Endothelial cell of hepatic sinusoid (primary cell): ENCODE measurements at regions not wholly inside any gene's neighbourhood (a gene's known extent, or its start where the extent isn't known, plus 50 kb on each side); places are given as distances from the start of the nearest gene placed in this dataset.
"Not testable (repeated sequence)": the region's sequence is repeated elsewhere in the genome, so short reads cannot be mapped to it uniquely, and the experiment has no call there.

Experiments used
- in situ Hi-C: cut with HindIII; loops from 2 replicates; pipeline ENCODE4 v1.10.0; 2017; ENCODE audit warnings: low sequenced_read_pairs

DNA sequence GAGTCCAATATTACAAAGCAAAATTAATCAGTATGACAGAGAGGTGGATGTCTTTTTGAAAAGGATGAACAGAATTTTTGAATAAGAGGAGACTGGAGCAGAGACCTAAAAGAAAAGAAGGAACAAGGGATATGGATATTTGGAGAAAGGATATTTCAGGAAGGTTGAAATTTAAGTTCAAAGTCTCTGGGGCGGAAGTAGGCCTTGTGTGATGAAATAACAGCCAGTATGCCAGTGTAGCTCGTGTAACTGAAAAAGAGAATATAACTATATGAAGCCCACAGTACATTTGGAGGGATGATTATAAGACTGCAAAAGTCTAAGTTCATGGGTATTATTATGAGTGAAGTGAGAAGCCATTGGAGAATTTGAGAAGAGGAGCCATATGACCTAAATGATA lies 766.7 kb downstream of the GBE1 start:
- in situ Hi-C loops, result no loop called here

DNA sequence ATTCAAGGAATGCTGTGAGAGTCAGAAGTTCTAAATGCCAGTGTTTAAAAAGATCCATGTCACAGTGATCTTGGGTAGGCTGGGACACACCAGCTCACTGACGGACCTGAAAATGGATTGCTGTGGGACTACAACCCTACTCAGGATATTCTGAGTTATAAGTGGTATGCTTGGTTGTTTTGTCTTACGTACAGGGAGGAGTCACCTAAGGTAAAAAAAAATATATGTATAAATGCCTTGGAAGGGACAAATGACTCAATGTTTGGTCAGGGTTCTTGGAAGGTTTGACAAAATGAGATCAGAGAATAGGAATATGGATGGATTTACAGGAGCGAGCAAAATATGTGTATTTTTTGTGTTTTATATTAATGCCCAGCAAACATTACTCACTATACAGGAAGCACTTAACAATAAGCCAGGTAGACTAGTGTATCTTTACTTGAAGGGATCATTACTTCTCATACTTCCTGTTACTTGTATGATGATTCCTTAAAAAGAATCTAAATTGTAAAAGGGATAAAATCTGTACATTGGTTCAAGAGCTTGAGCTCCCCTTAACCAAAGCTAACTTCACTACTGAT lies 767.3 kb downstream of the GBE1 start:
- in situ Hi-C loops, result no loop called here

GRCh38 chr3:80993241-80993945 lies 768.1 kb downstream of the GBE1 start:
- in situ Hi-C loops, result no loop called here

- in situ Hi-C loops, result no loop called here
Observed at GRCh38 chr3:80983753-80984152, 777.7 kb downstream of the GBE1 start.

- in situ Hi-C loops, result no loop called here
Observed at GRCh38 chr3:80978216-80978969, 783.1 kb downstream of the GBE1 start.

GRCh38 chr3:80970292-80970691 lies 791.2 kb downstream of the GBE1 start:
- in situ Hi-C loops, result no loop called here

GRCh38 chr3:80929576-80929975 lies 831.9 kb downstream of the GBE1 start:
- in situ Hi-C loops, result no loop called here

DNA sequence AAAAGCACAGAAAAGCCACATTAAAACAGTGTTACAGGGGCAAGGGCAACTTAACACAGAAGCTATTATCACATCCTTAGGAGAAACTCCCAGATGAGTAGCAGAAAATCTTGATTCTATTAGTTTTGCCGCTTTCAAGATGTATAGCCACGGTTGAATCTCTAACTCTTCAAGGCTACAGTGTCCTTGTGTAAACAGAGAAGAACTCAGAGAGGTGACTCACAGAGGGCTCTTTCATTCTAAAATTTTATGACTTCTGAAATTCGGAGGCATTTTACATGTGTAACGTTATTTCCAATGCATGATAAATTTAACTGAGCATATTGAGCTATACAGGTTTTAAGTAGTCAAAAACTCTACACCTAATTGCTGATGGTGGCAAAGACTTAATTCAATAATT lies 846.6 kb downstream of the GBE1 start:
- in situ Hi-C loops, result no loop called here

DNA sequence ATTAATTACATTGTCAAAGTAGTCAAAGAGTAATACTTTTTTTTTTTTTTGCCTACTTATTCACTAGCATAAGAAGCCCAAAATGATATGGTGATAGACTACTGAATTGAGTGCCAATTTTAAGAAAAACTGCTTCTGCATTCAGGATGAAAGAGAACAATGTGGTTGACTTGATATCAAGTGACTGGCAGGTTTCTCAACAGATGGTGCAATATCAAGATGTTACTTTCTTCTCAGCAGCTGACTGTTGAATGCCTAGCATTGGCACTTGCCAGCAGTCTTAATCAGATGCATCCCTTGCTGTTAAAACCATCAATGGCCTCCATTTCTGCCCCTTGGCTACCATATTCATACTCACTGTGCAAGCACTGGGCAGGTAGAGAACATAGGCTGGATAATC lies 863.2 kb downstream of the GBE1 start:
- in situ Hi-C loops, result no loop called here

DNA sequence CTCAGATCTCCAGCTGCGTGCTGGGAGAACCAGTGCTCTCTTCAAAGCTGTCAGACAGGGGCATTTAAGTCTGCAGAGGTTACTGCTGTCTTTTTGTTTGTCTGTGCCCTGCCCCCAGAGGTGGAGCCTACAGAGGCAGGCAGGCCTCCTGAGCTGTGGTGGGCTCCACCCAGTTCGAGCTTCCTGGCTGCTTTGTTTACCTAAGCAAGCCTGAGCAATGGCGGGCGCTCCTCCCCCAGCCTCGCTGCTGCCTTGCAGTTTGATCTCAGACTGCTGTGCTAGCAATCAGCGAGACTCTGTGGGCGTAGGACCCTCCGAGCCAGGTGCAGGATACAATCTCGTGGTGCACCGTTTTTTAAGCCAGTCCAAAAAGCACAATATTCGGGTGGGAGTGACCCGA lies 864.4 kb downstream of the GBE1 start:
- in situ Hi-C loops, result not testable (repeated sequence)

- in situ Hi-C loops, result no loop called here
Observed at GRCh38 chr3:80890571-80890970, 870.9 kb downstream of the GBE1 start.

GRCh38 chr3:80889535-80889934 lies 871.9 kb downstream of the GBE1 start:
- in situ Hi-C loops, result no loop called here

DNA sequence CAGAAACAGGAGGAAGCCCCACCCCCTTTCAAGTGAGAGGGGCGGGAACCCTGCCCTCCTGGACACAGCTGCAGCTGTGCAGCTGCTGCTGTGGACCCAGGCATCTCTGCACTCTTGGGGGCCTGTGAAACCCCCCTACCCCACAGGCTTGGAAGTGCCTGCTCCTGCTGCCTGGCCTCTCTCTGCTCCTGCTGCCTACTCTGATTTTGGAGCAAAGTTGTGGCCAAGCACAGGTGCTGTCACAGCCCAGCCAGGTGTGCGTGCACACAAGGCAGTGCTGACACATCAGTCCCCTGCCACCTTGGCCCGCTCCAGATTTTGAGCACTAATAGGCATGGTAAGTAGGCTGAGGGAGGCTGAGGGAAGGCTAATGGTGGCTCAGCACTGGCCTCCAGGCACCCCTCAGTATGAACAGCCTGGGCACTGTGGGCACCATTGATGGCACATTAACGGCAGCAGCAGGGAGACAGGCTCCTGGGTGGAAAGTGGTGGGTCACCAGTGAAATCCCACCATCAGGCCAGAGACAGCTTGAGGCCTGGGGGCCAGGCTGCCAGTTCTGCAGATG lies 890.9 kb downstream of the GBE1 start:
- in situ Hi-C loops, result no loop called here

DNA sequence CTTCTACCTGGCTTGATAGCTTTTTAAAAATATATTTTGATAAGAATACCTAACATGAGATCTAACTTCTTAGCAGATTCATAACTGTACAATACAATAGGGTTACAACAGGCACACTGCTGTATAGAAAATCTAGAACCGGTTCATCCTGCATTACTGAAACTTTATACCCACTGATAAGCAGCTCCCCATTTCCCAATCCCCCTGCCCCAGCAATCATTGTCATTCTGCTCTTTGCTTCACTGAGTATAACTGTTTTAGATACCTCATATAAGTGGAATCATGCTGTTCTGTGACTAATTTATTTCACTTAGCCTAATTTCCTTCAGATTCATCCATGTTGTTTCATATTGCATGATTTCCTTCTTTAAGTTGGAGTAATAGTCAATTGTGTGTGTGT lies 906.0 kb downstream of the GBE1 start:
- in situ Hi-C loops, result no loop called here

DNA sequence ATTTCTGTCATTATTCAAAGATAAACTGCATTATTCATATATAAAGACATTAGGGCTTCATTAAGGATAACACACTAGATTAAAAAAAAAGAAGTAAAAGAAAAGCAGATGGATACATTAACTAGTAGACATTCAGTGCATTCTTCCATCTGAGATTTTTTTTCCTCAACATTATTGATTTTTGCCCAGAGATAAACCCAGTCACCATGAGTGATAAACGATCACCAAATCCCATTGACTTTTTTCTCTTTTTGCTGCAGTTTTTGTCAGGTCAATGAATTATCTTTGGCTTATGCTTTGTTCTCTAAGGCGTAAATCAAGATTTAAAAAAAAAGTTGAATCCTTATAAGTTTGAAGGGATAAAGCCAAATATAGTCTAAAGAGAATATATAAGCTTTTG lies 925.0 kb downstream of the GBE1 start:
- in situ Hi-C loops, result no loop called here

- in situ Hi-C loops, result no loop called here
Observed at GRCh38 chr3:80807577-80807976, 953.9 kb downstream of the GBE1 start.

GRCh38 chr3:80806673-80807072 lies 954.8 kb downstream of the GBE1 start:
- in situ Hi-C loops, result no loop called here

- in situ Hi-C loops, result no loop called here
Observed at GRCh38 chr3:80788914-80789313, 972.5 kb downstream of the GBE1 start.

DNA sequence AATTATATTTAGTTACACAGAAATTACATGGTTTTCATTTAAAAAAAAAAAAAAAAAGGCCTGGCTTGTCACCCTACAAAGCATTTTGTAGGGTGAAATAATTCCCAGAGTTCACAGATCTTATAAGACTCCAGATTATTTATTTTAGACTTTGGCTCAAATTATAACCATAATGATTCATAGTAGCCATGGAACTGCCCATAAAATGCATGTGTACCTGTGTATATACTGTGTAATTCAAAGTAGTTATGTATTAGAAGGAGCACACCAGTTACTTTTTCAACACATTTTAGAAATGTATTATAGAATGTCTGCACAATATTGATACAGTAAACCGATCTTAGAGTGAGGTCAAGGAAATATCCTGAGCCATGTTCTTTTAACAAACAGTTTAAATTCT lies 975.6 kb downstream of the GBE1 start:
- in situ Hi-C loops, result no loop called here

DNA sequence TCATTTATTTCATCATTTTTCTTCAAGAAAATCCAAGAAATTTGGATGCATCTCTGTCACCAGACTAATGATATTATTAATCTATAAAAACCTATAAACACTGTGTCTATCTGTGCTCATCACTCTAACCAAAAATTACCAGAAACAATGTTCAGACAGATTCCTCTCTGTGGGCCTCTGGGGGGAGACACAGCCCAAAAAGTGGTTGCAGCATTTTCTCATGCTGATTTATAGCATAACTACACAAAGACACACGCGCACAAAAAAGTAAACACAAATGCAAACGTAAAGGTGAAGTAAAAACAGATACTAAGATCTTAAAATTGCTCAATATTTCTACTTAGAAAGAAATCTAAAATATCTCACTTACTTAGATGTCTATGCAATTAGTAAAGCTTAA lies 976.0 kb downstream of the GBE1 start:
- in situ Hi-C loops, result no loop called here

DNA sequence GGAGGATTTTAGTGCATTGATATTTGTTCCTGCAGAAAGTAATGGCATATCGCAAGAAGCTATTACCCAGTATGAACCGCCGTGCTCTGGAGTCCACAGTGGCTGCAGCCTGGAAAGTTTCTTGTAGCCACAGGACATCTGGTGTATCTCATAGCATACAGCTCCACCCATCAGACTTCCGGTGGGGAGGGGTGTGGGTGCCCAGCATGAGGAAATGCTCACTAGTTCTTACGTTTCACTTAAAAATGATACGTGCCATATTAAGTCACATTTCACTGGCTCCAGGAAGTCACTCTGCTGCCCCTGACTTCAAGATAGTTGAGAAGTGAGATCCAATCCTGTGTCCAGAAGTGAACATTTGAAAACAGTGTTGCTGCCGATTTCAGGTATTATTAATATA lies 990.4 kb downstream of the GBE1 start:
- in situ Hi-C loops, result no loop called here
